ENCODE measurements at regions not wholly inside any gene's neighbourhood (a gene's known extent, or its start where the extent isn't known, plus 50 kb on each side); places are given as distances from the start of the nearest gene placed in this dataset.

GRCh38 chr14:46352844-46353243 is 298.7 kb downstream of the RPL10L start:
- Mint-ChIP-seq H3K36me3 (ENCODE audit: low read depth) (no peaks in the 10 kb centered on the region), H3K27ac (no peak overlapping the region), H3K4me1 (no peaks in the 10 kb centered on the region), H3K27me3 (ENCODE audit: low read depth, poor library complexity) (no peaks in the 10 kb centered on the region), H3K9me3 (no peaks in the 10 kb centered on the region), H3K4me3 (no peak overlapping the region)
- TF ChIP-seq CTCF (IDR thresholded peaks at IDR 0.05) = no peak
- no peak for DNase-seq

- peaks cover 6% of the 10 kb centered on the region for H3K4me1 Mint-ChIP-seq
- no peak overlapping the region for H3K4me3 Mint-ChIP-seq
- no peak overlapping the region for H3K27ac Mint-ChIP-seq
- H3K9me3 Mint-ChIP-seq = peaks cover 7% of the 10 kb centered on the region
- DNase-seq = no peak
- TF ChIP-seq CTCF (IDR thresholded peaks at IDR 0.05) = peak; percentile 53
- no peaks in the 10 kb centered on the region for H3K27me3 Mint-ChIP-seq (ENCODE audit: low read depth, poor library complexity)
- peaks cover 6% of the 10 kb centered on the region for H3K36me3 Mint-ChIP-seq (ENCODE audit: low read depth)
These were observed 307.1 kb downstream of the RPL10L start for GRCh38 chr14:46344327-46344937.

- no peak for DNase-seq
- Mint-ChIP-seq H3K9me3 (no peaks in the 10 kb centered on the region), H3K4me1 (peaks cover 62% of the 10 kb centered on the region), H3K36me3 (ENCODE audit: low read depth) (no peaks in the 10 kb centered on the region), H3K4me3 (no peak overlapping the region), H3K27ac (no peak overlapping the region), H3K27me3 (ENCODE audit: low read depth, poor library complexity) (peaks cover 4% of the 10 kb centered on the region)
- TF ChIP-seq CTCF (IDR thresholded peaks at IDR 0.05) = no peak
These were observed 325.8 kb downstream of the RPL10L start for GRCh38 chr14:46325777-46326176.

- TF ChIP-seq CTCF (IDR thresholded peaks at IDR 0.05) = no peak
- no peaks in the 10 kb centered on the region for H3K9me3 Mint-ChIP-seq
- H3K27ac Mint-ChIP-seq = no peak overlapping the region
- no peak for DNase-seq
- H3K27me3 Mint-ChIP-seq (ENCODE audit: low read depth, poor library complexity) = peaks cover 4% of the 10 kb centered on the region
- H3K36me3 Mint-ChIP-seq (ENCODE audit: low read depth) = no peaks in the 10 kb centered on the region
- peaks cover 62% of the 10 kb centered on the region for H3K4me1 Mint-ChIP-seq
- no peak overlapping the region for H3K4me3 Mint-ChIP-seq
These were observed 326.4 kb downstream of the RPL10L start for GRCh38 chr14:46325157-46325556.

- TF ChIP-seq CTCF (IDR thresholded peaks at IDR 0.05) = no peak
- Mint-ChIP-seq H3K4me1 (peaks cover 47% of the 10 kb centered on the region), H3K27ac (peak overlapping the region; percentile 84), H3K9me3 (no peaks in the 10 kb centered on the region), H3K36me3 (ENCODE audit: low read depth) (no peaks in the 10 kb centered on the region), H3K27me3 (ENCODE audit: low read depth, poor library complexity) (peaks cover 4% of the 10 kb centered on the region), H3K4me3 (no peak overlapping the region)
- DNase-seq = no peak
These were observed 328.2 kb downstream of the RPL10L start for GRCh38 chr14:46323404-46323762.

- TF ChIP-seq CTCF (IDR thresholded peaks at IDR 0.05) = no peak
These were observed 328.7 kb downstream of the RPL10L start for GRCh38 chr14:46322730-46323403.

More at GRCh38 chr14:46322730-46323403, 328.7 kb downstream of the RPL10L start:
- H3K27ac Mint-ChIP-seq = peak overlapping the region; percentile 84
- no peak for DNase-seq
- H3K9me3 Mint-ChIP-seq = no peaks in the 10 kb centered on the region
- peaks cover 4% of the 10 kb centered on the region for H3K27me3 Mint-ChIP-seq (ENCODE audit: low read depth, poor library complexity)
- peaks cover 42% of the 10 kb centered on the region for H3K4me1 Mint-ChIP-seq
- H3K4me3 Mint-ChIP-seq = peak overlapping the region; percentile 8
- H3K36me3 Mint-ChIP-seq (ENCODE audit: low read depth) = no peaks in the 10 kb centered on the region

Data from nephron progenitor cell (in vitro differentiated cells).